ENCODE measurements at regions not wholly inside any gene's neighbourhood (a gene's known extent, or its start where the extent isn't known, plus 50 kb on each side); places are given as distances from the start of the nearest gene placed in this dataset.

GRCh38 chr13:102993348-102993747, 72.9 kb downstream of the SLC10A2 start:
- no peak for DNase-seq (ENCODE audit: low spot score)
- no peak for TF ChIP-seq CTCF (IDR thresholded peaks at IDR 0.05; ENCODE audit: borderline replicate concordance, control extremely low read depth, extremely low read depth, insufficient read depth, missing control alignments)
- in situ Hi-C loops (cut with MboI; ENCODE audit: low sequenced_read_pairs, unreplicated experiment), result no loop called here

- in situ Hi-C loops (cut with MboI; ENCODE audit: low sequenced_read_pairs, unreplicated experiment), result no loop called here
- DNase-seq (ENCODE audit: low spot score), result no peak
- TF ChIP-seq CTCF (IDR thresholded peaks at IDR 0.05; ENCODE audit: borderline replicate concordance, control extremely low read depth, extremely low read depth, insufficient read depth, missing control alignments), result no peak
These were observed 82.0 kb downstream of the SLC10A2 start for GRCh38 chr13:102984210-102984609.

DNA sequence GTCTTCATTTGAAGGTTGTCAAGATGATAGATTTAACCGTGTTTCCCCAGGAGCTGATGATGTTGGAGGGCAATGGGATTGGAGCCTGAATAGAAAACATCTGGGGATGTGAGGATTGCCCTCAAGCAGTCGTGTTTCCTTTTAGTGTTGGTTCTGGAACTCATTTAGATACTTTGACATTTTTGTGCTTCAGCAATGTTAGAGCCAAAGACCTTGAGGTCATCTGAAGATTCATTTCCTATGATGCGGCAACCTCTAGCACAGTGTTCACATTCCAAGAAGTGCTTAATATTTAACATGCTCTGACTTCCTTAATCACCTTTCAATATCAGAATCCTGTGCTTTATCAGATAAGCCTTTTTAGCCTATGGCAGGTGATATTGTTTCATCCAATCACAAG, 82.7 kb downstream of the SLC10A2 start:
- no peak for TF ChIP-seq CTCF (IDR thresholded peaks at IDR 0.05; ENCODE audit: borderline replicate concordance, control extremely low read depth, extremely low read depth, insufficient read depth, missing control alignments)
- no peak for DNase-seq (ENCODE audit: low spot score)
- in situ Hi-C loops (cut with MboI; ENCODE audit: low sequenced_read_pairs, unreplicated experiment), result no loop called here

- in situ Hi-C loops (cut with MboI; ENCODE audit: low sequenced_read_pairs, unreplicated experiment), result no loop called here
- no peak for DNase-seq (ENCODE audit: low spot score)
- TF ChIP-seq CTCF (IDR thresholded peaks at IDR 0.05; ENCODE audit: borderline replicate concordance, control extremely low read depth, extremely low read depth, insufficient read depth, missing control alignments), result no peak
These were observed 85.8 kb downstream of the SLC10A2 start for GRCh38 chr13:102980331-102980982.

DNA sequence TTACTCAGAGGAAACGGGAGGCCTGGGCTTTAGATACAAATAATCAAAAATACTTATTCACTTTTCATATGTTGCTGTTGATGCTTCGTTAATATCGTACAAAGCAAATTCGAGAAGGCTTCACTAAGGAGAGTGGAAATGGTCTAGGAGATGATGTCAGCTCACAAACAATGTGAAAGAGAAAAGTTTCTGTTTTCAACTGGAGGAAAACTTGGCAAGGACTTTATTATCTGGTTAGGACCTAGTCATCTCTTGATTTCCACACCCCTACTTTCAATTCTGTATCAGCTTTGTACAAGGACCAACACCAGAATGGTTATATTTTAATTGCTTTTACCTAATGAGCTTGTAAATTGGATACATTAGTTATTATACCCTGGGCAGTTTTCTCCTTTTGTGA, 88.0 kb downstream of the SLC10A2 start:
- in situ Hi-C loops (cut with MboI; ENCODE audit: low sequenced_read_pairs, unreplicated experiment), result no loop called here
- DNase-seq (ENCODE audit: low spot score), result no peak
- TF ChIP-seq CTCF (IDR thresholded peaks at IDR 0.05; ENCODE audit: borderline replicate concordance, control extremely low read depth, extremely low read depth, insufficient read depth, missing control alignments), result no peak

- in situ Hi-C loops (cut with MboI; ENCODE audit: low sequenced_read_pairs, unreplicated experiment), result no loop called here
- no peak for DNase-seq (ENCODE audit: low spot score)
- no peak for TF ChIP-seq CTCF (IDR thresholded peaks at IDR 0.05; ENCODE audit: borderline replicate concordance, control extremely low read depth, extremely low read depth, insufficient read depth, missing control alignments)
These were observed 88.7 kb downstream of the SLC10A2 start for GRCh38 chr13:102977471-102977870.
